WTC11 (cell line): ENCODE measurements at regions not wholly inside any gene's neighbourhood (a gene's known extent, or its start where the extent isn't known, plus 50 kb on each side); places are given as distances from the start of the nearest gene placed in this dataset.

Experiments used
- ATAC-seq: fragments of 200-7000 bp; cut with Tn5 transposase; 2 replicates; pipeline ENCODE4 v1.10.0; 2021; ENCODE audit warnings: mild to moderate bottlenecking, moderate library complexity
- CTCF ChIA-PET: fragments of 300-600 bp; sonication (Branson Sonifier 250); formaldehyde crosslinking; loops from one replicate; lab custom pipeline; 2021; ENCODE audit warnings: antibody characterized with exemption; lab: Charles Lee
- POLR2A ChIA-PET: fragments of 350-600 bp; sonication (Branson Sonifier 250); formaldehyde crosslinking; loops from one replicate; lab custom pipeline; 2021; ENCODE audit warnings: antibody characterized with exemption; lab: Charles Lee
- DNase-seq: peaks from one replicate; pipeline ENCODE4 v3.0.0; 2021; ENCODE audit warnings: low spot score
- H3K27ac Mint-ChIP-seq: 2 replicates; pipeline ENCODE4 v1.8.0; 2021; ENCODE audit warnings: mixed read lengths
- H3K27me3 Mint-ChIP-seq: 2 replicates; pipeline ENCODE4 v1.8.0; 2021; ENCODE audit warnings: low read depth, mild to moderate bottlenecking, moderate library complexity, mixed read lengths
- H3K36me3 Mint-ChIP-seq: 2 replicates; pipeline ENCODE4 v1.8.0; 2021; ENCODE audit warnings: mixed read lengths
- H3K4me1 Mint-ChIP-seq: 2 replicates; pipeline ENCODE4 v1.8.0; 2022; ENCODE audit warnings: mixed read lengths
- H3K4me3 Mint-ChIP-seq: 2 replicates; pipeline ENCODE4 v1.8.0; 2021; ENCODE audit warnings: mild to moderate bottlenecking, moderate library complexity, mixed read lengths
- H3K9me3 Mint-ChIP-seq: 2 replicates; pipeline ENCODE4 v1.8.0; 2021; ENCODE audit warnings: mixed read lengths
- ARID4B ChIP-seq: sonication (generic); formaldehyde crosslinking; IDR thresholded peaks from 2 replicates; pipeline ENCODE4 v1.8.0; 2023; ENCODE audit warnings: missing genetic modification reagents, mild to moderate bottlenecking, borderline replicate concordance
- CTCF ChIP-seq: fragments of 200-600 bp; IDR thresholded peaks from 2 replicates; pipeline ENCODE4 v1.8.0; 2022; ENCODE audit warnings: antibody characterized with exemption
- FOXP1 ChIP-seq: sonication (generic); formaldehyde crosslinking; IDR thresholded peaks from 2 replicates; pipeline ENCODE4 v1.8.0; 2022; ENCODE audit warnings: missing genetic modification reagents, mild to moderate bottlenecking, moderate library complexity, borderline replicate concordance
- IRF2 ChIP-seq: sonication (generic); formaldehyde crosslinking; IDR thresholded peaks from 2 replicates; pipeline ENCODE4 v1.8.0; 2022; ENCODE audit warnings: low read depth, missing genetic modification reagents, borderline replicate concordance
- MYBL2 ChIP-seq: sonication (generic); formaldehyde crosslinking; IDR thresholded peaks from 2 replicates; pipeline ENCODE4 v1.8.1; 2023; ENCODE audit warnings: mild to moderate bottlenecking, moderate library complexity, missing genetic modification reagents
- NR2C2 ChIP-seq: sonication (generic); formaldehyde crosslinking; IDR thresholded peaks from 2 replicates; pipeline ENCODE4 v1.8.0; 2022; ENCODE audit warnings: mild to moderate bottlenecking, missing genetic modification reagents
- OVOL2 ChIP-seq: fragments of 250-450 bp; sonication (Bioruptor Pico); IDR thresholded peaks from 2 replicates; pipeline ENCODE4 v1.9.0; 2021; ENCODE audit warnings: mild to moderate bottlenecking, borderline replicate concordance
- PRDM15 ChIP-seq: sonication (generic); formaldehyde crosslinking; IDR thresholded peaks from 2 replicates; pipeline ENCODE4 v1.8.0; 2022; ENCODE audit warnings: missing genetic modification reagents
- SMAD3 ChIP-seq: sonication (generic); formaldehyde crosslinking; IDR thresholded peaks from 2 replicates; pipeline ENCODE4 v1.8.0; 2022; ENCODE audit warnings: missing genetic modification reagents, mild to moderate bottlenecking, borderline replicate concordance
- TEAD4 ChIP-seq: sonication (generic); formaldehyde crosslinking; IDR thresholded peaks from 2 replicates; pipeline ENCODE4 v1.8.0; 2022; ENCODE audit warnings: mild to moderate bottlenecking, missing genetic modification reagents
- ZBTB43 ChIP-seq: sonication (generic); formaldehyde crosslinking; IDR thresholded peaks from 2 replicates; pipeline ENCODE4 v1.8.1; 2023; ENCODE audit warnings: mild to moderate bottlenecking, missing genetic modification reagents
- ZNF138 ChIP-seq: sonication (generic); formaldehyde crosslinking; conservative IDR thresholded peaks from 2 replicates; pipeline ENCODE4 v1.8.1; 2022; ENCODE audit warnings: mild to moderate bottlenecking, moderate library complexity, missing genetic modification reagents
- TF ChIP-seq, protein P1 (sequence below): sonication (generic); formaldehyde crosslinking; IDR thresholded peaks from 2 replicates; pipeline ENCODE4 v1.8.0; 2022; ENCODE audit warnings: mild to moderate bottlenecking, missing genetic modification reagents
- TF ChIP-seq, protein P2 (sequence below): sonication (generic); formaldehyde crosslinking; conservative IDR thresholded peaks from 2 replicates; pipeline ENCODE4 v1.8.1; 2023; ENCODE audit warnings: mild to moderate bottlenecking, low read depth, missing genetic modification reagents, moderate library complexity
- TF ChIP-seq, protein P3 (sequence below): sonication (generic); formaldehyde crosslinking; IDR thresholded peaks from 2 replicates; pipeline ENCODE4 v1.8.1; 2023; ENCODE audit warnings: mild to moderate bottlenecking, missing genetic modification reagents, moderate library complexity
- TF ChIP-seq, protein P4 (sequence below): sonication (generic); formaldehyde crosslinking; IDR thresholded peaks from 2 replicates; pipeline ENCODE4 v1.8.1; 2022; ENCODE audit warnings: missing genetic modification reagents, borderline replicate concordance

DNA sequence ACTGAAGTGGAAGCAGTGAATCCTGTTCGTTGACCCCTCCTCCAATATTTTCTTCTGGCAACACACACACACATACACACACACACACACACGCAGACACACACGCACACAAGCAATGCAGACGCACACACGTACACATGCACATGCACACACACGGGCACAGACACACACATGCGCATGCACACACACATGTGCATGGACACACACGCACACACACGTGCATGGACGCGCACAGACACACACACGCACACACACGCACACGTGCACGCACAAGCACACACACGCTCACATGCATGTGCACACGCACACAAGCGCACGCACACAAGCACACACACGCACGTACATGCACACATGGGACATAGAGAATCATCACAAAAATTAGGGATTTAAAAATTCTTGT is 488.2 kb upstream of the TPK1 start (continued):
- TF ChIP-seq CTCF, result no peak
- TF ChIP-seq OVOL2, result no peak

- ChIA-PET POLR2A (no interaction called here), CTCF (no interaction called here)
- H3K36me3 Mint-ChIP-seq, result peaks cover 3% of the 10 kb centered on the region; the same call in 1 of the 2 replicates
- H3K4me3 Mint-ChIP-seq, result no peak overlapping the region
- H3K27ac Mint-ChIP-seq, result no peak overlapping the region
- H3K9me3 Mint-ChIP-seq, result peaks cover 21% of the 10 kb centered on the region
- no peaks in the 10 kb centered on the region for H3K27me3 Mint-ChIP-seq
- H3K4me1 Mint-ChIP-seq, result no peaks in the 10 kb centered on the region
- ATAC-seq (no peak), DNase-seq (no peak)
- TF ChIP-seq IRF2 (CRISPR knock-in tag), result no peak
- TF ChIP-seq ZBTB43 (CRISPR knock-in tag), result no peak
- TF ChIP-seq, protein P1, sequence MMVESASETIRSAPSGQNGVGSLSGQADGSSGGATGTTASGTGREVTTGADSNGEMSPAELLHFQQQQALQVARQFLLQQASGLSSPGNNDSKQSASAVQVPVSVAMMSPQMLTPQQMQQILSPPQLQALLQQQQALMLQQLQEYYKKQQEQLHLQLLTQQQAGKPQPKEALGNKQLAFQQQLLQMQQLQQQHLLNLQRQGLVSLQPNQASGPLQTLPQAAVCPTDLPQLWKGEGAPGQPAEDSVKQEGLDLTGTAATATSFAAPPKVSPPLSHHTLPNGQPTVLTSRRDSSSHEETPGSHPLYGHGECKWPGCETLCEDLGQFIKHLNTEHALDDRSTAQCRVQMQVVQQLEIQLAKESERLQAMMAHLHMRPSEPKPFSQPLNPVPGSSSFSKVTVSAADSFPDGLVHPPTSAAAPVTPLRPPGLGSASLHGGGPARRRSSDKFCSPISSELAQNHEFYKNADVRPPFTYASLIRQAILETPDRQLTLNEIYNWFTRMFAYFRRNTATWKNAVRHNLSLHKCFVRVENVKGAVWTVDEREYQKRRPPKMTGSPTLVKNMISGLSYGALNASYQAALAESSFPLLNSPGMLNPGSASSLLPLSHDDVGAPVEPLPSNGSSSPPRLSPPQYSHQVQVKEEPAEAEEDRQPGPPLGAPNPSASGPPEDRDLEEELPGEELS (CRISPR knock-in tag), result no peak
- TF ChIP-seq, protein P2, sequence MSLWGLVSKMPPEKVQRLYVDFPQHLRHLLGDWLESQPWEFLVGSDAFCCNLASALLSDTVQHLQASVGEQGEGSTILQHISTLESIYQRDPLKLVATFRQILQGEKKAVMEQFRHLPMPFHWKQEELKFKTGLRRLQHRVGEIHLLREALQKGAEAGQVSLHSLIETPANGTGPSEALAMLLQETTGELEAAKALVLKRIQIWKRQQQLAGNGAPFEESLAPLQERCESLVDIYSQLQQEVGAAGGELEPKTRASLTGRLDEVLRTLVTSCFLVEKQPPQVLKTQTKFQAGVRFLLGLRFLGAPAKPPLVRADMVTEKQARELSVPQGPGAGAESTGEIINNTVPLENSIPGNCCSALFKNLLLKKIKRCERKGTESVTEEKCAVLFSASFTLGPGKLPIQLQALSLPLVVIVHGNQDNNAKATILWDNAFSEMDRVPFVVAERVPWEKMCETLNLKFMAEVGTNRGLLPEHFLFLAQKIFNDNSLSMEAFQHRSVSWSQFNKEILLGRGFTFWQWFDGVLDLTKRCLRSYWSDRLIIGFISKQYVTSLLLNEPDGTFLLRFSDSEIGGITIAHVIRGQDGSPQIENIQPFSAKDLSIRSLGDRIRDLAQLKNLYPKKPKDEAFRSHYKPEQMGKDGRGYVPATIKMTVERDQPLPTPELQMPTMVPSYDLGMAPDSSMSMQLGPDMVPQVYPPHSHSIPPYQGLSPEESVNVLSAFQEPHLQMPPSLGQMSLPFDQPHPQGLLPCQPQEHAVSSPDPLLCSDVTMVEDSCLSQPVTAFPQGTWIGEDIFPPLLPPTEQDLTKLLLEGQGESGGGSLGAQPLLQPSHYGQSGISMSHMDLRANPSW (CRISPR knock-in tag), result no peak
- no peak for TF ChIP-seq MYBL2
- TF ChIP-seq, protein P3, sequence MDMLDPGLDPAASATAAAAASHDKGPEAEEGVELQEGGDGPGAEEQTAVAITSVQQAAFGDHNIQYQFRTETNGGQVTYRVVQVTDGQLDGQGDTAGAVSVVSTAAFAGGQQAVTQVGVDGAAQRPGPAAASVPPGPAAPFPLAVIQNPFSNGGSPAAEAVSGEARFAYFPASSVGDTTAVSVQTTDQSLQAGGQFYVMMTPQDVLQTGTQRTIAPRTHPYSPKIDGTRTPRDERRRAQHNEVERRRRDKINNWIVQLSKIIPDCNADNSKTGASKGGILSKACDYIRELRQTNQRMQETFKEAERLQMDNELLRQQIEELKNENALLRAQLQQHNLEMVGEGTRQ (CRISPR knock-in tag), result no peak
- TF ChIP-seq NR2C2 (CRISPR knock-in tag), result no peak
- TF ChIP-seq FOXP1 (CRISPR knock-in tag), result no peak
- TF ChIP-seq ARID4B (CRISPR knock-in tag), result no peak
- TF ChIP-seq, protein P4, sequence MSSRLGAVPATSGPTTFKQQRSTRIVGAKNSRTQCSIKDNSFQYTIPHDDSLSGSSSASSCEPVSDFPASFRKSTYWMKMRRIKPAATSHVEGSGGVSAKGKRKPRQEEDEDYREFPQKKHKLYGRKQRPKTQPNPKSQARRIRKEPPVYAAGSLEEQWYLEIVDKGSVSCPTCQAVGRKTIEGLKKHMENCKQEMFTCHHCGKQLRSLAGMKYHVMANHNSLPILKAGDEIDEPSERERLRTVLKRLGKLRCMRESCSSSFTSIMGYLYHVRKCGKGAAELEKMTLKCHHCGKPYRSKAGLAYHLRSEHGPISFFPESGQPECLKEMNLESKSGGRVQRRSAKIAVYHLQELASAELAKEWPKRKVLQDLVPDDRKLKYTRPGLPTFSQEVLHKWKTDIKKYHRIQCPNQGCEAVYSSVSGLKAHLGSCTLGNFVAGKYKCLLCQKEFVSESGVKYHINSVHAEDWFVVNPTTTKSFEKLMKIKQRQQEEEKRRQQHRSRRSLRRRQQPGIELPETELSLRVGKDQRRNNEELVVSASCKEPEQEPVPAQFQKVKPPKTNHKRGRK (CRISPR knock-in tag), result no peak
- no peak for TF ChIP-seq TEAD4 (CRISPR knock-in tag)
- no peak for TF ChIP-seq ZNF138 (CRISPR knock-in tag)
- TF ChIP-seq PRDM15, result no peak
- no peak for TF ChIP-seq SMAD3 (CRISPR knock-in tag)
These were observed 477.7 kb upstream of the TPK1 start for GRCh38 chr7:145313551-145313950.
